Stomach smooth muscle (tissue), 2 donors: ENCODE measurements at regions not wholly inside any gene's neighbourhood (a gene's known extent, or its start where the extent isn't known, plus 50 kb on each side); places are given as distances from the start of the nearest gene placed in this dataset.

ENCODE experiments used
- H3K27ac ChIP-seq: one replicate; pipeline ENCODE4 v1.7.0; 2013; ENCODE audit warnings: mild to moderate bottlenecking, low read length, inconsistent platforms
- H3K27me3 ChIP-seq, 2 donors: one replicate each; pipeline ENCODE4 v1.7.0; 2013; ENCODE audit warnings: low read length in 2 of 2; ENCODE audit not compliant: insufficient read depth in 2 of 2, control insufficient read depth in 1 of 2
- H3K36me3 ChIP-seq, 2 donors: one replicate each; pipeline ENCODE4 v1.7.0; 2013; ENCODE audit warnings: low read length in 2 of 2; ENCODE audit not compliant: control insufficient read depth in 2 of 2, insufficient read depth in 2 of 2
- H3K4me1 ChIP-seq: one replicate; pipeline ENCODE4 v1.7.0; 2013; ENCODE audit warnings: low read length; ENCODE audit not compliant: control insufficient read depth, insufficient read depth
- H3K4me3 ChIP-seq, 2 donors: one replicate each; pipeline ENCODE4 v1.7.0; 2013; ENCODE audit warnings: low read length in 2 of 2
- H3K9ac ChIP-seq, 2 donors: one replicate each; pipeline ENCODE4 v1.7.0; 2013; ENCODE audit warnings: low read length in 2 of 2, mild to moderate bottlenecking in 1 of 2
- H3K9me3 ChIP-seq, 2 donors: one replicate each; pipeline ENCODE4 v1.7.0; 2013; ENCODE audit warnings: low read length in 2 of 2; ENCODE audit not compliant: control insufficient read depth in 2 of 2
- donor health status: healthy.
- donor health status: Pancreatic carcinoma.

DNA sequence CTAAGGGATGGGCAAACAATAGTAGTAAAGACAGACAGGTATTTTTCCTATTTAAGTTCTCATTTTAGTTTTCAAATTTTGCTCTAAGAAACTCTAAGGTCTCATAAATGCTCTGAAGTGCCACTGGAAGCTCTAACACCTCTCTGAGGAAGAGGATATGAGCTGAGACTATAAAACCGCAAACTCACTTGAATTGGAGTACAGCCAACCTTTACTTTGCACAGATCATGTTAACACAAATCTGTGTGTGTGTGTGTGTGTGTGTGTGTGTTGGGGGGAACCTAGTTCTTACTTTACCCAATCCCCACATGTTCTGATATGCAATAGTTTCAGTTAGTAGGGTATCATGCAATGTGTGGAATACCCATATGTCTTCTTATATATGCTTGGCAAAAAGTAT lies 446.8 kb downstream of the CHL1 start:
- Histone ChIP-seq H3K27ac (no peak overlapping the region), H3K4me1 (no peaks in the 10 kb centered on the region), H3K4me3 (no peak overlapping the region), H3K9ac (no peak overlapping the region), H3K36me3 (no peaks in the 10 kb centered on the region), H3K27me3 (no peaks in the 10 kb centered on the region), H3K9me3 (no peaks in the 10 kb centered on the region)

DNA sequence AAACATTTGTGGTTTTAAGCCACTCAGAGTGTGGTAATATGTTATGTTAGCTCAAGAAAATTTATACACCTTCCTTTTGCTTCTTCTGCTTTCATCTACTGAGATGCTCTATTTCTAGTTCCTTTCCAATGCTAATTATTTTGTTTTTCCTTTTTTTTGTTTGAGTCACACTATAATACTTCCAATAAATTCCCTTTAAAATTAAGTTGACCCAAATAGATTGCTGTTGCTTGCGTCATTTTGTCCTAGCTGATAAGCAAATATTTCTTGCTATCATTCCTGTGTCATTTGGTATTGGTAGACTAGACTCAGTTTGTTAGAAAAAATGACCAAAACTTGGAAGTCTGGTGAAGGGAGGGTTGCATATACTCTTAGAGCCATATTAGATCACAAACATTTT lies 437.0 kb upstream of the CNTN6 start:
- Histone ChIP-seq H3K27ac (no peak overlapping the region), H3K9ac (no peak overlapping the region), H3K36me3 (no peaks in the 10 kb centered on the region), H3K4me3 (no peak overlapping the region), H3K27me3 (no peaks in the 10 kb centered on the region), H3K9me3 (no peaks in the 10 kb centered on the region), H3K4me1 (no peaks in the 10 kb centered on the region)

DNA sequence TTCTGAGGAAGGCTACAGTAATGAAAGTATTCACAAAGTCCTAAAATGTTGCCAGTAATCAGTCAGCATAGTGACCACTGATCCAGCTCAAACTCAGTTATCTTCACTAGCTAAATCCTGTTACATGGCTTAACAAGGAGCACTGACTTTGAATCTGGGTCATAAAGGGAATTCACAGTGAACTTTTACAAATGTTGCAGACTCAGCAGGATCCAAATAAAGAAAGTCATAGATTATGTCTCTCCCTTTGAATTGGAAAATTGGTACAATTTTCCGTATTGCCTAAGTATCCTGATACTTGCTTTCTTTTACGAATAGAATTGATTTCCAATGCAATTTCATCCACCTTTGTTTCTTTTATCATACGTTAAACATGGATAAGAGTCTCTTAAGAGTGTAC lies 431.5 kb upstream of the CNTN6 start:
- Histone ChIP-seq H3K9me3 (no peaks in the 10 kb centered on the region), H3K9ac (no peak overlapping the region), H3K27me3 (no peaks in the 10 kb centered on the region), H3K27ac (no peak overlapping the region), H3K36me3 (no peaks in the 10 kb centered on the region), H3K4me1 (no peaks in the 10 kb centered on the region), H3K4me3 (no peak overlapping the region)

DNA sequence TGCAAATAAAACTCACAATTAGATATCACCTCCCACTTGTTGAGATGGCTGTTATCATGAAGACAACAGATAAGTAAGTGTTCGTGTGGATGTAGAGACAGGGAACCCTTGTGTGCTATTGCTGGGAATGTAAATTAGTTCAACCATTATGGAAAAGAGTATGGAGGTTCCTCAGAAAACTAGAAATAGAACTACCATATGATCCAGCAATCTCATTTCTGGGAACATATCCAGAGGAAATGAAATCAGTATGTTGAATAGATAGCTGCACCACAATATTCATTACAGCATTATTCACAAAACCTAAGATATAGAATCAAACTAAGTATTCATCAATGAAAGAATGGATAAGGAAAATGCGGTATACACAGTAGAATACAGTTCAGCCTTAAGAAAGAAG lies 418.7 kb upstream of the CNTN6 start:
- Histone ChIP-seq H3K4me1 (no peaks in the 10 kb centered on the region), H3K27ac (no peak overlapping the region), H3K4me3 (no peak overlapping the region), H3K9ac (no peak overlapping the region), H3K27me3 (no peaks in the 10 kb centered on the region), H3K9me3 (peaks cover 0 to 4% of the 10 kb centered on the region in 2 donors), H3K36me3 (no peaks in the 10 kb centered on the region)

DNA sequence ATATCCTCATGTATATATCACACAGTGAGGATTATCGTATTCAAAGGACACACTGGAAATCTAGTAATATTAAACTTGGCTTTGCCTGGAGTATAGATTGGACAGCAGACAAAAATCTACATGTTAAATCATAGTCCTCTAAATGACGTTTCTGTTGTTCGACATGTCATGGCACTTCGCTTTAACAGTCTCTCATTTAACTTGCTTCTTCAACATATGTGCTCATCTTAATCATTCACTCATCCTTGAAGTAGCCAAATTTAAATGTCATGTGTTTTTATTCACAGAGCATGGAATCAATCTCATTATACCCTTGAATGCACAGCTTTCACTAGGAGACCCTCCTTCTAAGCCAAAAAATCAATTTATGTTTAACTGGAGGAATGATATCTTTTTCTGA lies 417.0 kb upstream of the CNTN6 start:
- no peaks in the 10 kb centered on the region for H3K4me1 ChIP-seq
- no peaks in the 10 kb centered on the region for H3K27me3 ChIP-seq
- no peak overlapping the region for H3K4me3 ChIP-seq
- no peaks in the 10 kb centered on the region for H3K36me3 ChIP-seq
- no peak overlapping the region for H3K9ac ChIP-seq
- no peak overlapping the region for H3K27ac ChIP-seq
- peaks cover 0 to 4% of the 10 kb centered on the region in 2 donors for H3K9me3 ChIP-seq

DNA sequence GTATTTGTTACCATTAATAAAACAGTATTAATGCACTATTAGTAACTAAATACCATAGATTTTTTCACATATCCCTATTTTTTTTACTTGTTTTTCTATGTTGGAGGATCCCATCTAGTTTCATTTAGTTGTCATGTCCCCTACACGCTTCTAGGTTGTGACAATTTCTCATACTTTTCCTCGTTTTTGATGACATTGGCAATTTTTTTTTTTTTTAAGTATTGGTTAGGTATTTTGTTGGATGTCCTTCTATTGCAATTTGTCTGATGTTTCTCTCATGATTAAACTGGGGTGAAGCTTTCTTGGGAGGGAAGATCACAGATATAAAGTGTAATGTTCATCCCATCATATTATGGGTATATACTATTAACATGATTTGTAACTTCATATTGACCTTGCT lies 409.1 kb upstream of the CNTN6 start:
- no peaks in the 10 kb centered on the region for H3K4me1 ChIP-seq
- H3K9me3 ChIP-seq: no peaks in the 10 kb centered on the region
- no peaks in the 10 kb centered on the region for H3K36me3 ChIP-seq
- H3K27me3 ChIP-seq: no peaks in the 10 kb centered on the region
- H3K27ac ChIP-seq: no peak overlapping the region
- no peak overlapping the region for H3K9ac ChIP-seq
- no peak overlapping the region for H3K4me3 ChIP-seq

DNA sequence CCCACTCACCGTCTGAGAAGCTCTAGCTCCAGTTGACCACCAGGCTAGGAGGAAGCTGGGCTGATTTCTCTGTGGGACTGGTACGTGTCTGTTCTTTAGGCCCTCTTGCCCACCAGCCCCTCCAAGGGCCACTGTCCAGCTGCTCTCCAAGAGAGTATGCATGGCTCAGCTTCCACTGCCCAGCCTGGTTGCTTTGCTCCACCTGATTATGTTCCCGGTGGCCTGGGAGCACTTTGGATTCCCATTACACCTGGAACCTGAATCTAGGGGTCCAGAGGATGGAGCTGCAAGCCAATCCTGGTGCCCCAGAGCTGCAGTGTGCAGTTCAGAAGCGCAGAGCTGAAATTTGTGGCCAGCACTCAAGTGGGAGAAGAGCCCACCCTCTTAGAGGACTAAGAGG lies 402.1 kb upstream of the CNTN6 start:
- Histone ChIP-seq H3K4me1 (no peaks in the 10 kb centered on the region), H3K27ac (no peak overlapping the region), H3K27me3 (no peaks in the 10 kb centered on the region), H3K4me3 (no peak overlapping the region), H3K9ac (no peak overlapping the region), H3K9me3 (no peaks in the 10 kb centered on the region), H3K36me3 (no peaks in the 10 kb centered on the region)

DNA sequence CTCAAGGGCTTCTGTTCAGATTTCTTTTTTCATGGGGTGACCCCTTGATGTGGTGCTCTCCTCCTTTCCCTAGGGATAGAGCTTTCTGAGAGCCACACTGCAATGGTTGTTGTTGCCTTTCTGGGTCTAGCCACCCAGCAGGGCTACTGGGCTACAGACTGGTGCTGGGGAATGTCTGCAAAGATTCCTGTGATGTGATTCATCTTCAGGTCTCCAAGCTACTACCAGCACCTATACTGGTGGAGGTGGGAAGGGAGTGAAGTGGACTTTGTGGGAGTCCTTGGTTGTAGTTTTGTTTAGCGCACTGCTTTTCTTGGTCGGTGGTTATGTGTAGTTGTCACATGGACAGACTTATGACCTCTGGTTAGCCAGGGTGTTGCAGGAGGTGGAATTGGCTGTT lies 392.3 kb upstream of the CNTN6 start:
- H3K4me1 ChIP-seq: no peaks in the 10 kb centered on the region
- no peaks in the 10 kb centered on the region for H3K9me3 ChIP-seq
- H3K36me3 ChIP-seq: no peaks in the 10 kb centered on the region
- H3K4me3 ChIP-seq: no peak overlapping the region
- H3K27ac ChIP-seq: no peak overlapping the region
- no peaks in the 10 kb centered on the region for H3K27me3 ChIP-seq
- no peak overlapping the region for H3K9ac ChIP-seq

DNA sequence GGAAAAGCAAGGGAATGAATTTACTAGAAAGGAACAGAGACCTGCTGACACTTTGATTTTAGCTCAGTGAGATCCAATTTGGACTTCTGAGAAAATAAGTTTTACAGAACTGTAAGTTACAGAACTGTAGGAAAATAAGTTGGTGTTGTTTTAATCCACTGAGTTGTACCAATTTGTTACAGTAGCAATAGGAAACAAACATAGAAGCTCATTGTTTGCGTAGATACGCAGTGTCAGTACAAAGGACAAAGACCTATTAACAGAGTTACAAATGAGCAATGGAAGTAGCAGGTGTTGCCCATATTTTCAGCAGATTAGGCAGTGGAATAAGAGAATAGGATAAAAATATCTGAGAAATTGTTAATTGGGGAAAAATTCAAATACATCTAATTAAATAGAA lies 385.8 kb upstream of the CNTN6 start:
- Histone ChIP-seq H3K9me3 (no peaks in the 10 kb centered on the region), H3K36me3 (no peaks in the 10 kb centered on the region), H3K4me3 (no peak overlapping the region), H3K27ac (no peak overlapping the region), H3K27me3 (no peaks in the 10 kb centered on the region), H3K9ac (no peak overlapping the region), H3K4me1 (no peaks in the 10 kb centered on the region)

DNA sequence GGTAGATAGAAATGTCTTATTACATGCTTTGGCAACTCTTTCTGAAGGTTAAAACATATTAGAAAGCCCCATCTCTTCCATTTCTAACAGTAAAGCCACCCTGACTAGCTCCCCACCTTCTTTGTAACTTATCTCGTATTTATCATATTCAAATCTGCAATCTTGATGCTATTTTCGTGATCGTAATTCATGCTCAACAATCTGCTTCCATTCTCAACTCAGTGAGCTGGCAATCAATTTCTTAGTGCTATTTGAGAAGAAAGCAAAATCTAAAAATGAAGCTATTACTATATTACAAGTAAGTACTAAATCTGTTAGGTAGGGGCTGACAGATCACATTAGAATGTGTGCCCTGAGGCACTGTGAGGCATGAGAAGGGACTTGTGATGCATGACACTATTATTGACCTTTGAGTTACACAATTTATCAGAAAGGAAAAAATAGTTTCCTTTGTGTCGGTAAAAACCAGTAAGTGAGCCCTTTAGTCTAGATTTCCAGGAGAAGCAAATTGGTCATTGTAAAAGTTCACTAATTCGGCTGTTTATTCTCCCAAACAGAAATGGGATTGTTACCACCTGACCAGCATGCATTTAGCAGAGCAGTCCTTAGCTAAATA lies 379.7 kb upstream of the CNTN6 start:
- Histone ChIP-seq H3K4me1 (no peaks in the 10 kb centered on the region), H3K36me3 (no peaks in the 10 kb centered on the region), H3K27me3 (no peaks in the 10 kb centered on the region), H3K9me3 (no peaks in the 10 kb centered on the region), H3K9ac (no peak overlapping the region), H3K27ac (no peak overlapping the region), H3K4me3 (no peak overlapping the region)

DNA sequence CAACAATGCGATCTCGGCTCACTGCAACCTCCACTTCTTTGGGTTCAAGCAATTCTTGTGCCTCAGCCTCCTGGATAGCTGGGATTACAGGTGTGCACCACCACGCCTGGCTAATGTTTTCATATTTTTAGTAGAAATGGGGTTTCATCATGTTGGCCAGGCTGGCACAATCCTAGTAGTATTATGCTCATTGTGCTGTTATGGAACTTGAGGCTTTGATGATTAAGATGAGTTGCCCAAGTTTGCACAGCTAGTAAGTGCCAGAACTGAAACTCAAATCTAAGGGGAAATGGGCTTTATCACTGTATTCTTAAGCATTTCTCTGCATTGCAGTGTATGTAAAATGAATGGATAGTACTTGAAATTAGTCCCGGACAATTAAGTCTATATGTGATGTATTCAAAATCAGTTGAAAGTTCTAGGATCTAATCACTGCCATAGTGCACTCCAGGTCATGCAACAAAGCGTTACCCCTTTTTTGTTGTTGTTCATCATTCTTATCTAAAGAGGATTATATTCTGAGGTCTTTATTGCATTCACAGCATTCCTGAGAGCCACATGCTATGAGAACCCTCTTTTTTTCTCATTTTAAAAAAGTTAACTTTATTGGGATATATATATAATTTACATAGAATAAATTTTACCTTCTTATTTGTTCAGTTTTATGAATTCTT lies 378.7 kb upstream of the CNTN6 start:
- Histone ChIP-seq H3K4me3 (no peak overlapping the region), H3K27me3 (no peaks in the 10 kb centered on the region), H3K27ac (no peak overlapping the region), H3K9me3 (no peaks in the 10 kb centered on the region), H3K4me1 (no peaks in the 10 kb centered on the region), H3K9ac (no peak overlapping the region), H3K36me3 (no peaks in the 10 kb centered on the region)
